Osteoblast (primary cell): ENCODE measurements at regions not wholly inside any gene's neighbourhood (a gene's known extent, or its start where the extent isn't known, plus 50 kb on each side); places are given as distances from the start of the nearest gene placed in this dataset.

ENCODE experiments used
- DNase-seq: peaks from one replicate; pipeline ENCODE4 v3.0.0; 2011; ENCODE audit warnings: low spot score, mixed read lengths; ENCODE audit not compliant: insufficient read length; ENCODE audit errors: missing footprints
- H2AFZ ChIP-seq: 2 replicates; pipeline ENCODE4 v1.6.0; 2011; ENCODE audit warnings: mild to moderate bottlenecking, low read length
- H3K27ac ChIP-seq: 2 replicates; pipeline ENCODE4 v1.5.1; 2011; ENCODE audit warnings: mild to moderate bottlenecking, low read depth, low read length, moderate library complexity
- H3K27me3 ChIP-seq: 2 replicates; pipeline ENCODE4 v1.6.0; 2012; ENCODE audit warnings: mild to moderate bottlenecking, control low read depth, inconsistent platforms, low read length, moderate library complexity; ENCODE audit not compliant: insufficient read depth
- H3K36me3 ChIP-seq: 2 replicates; pipeline ENCODE4 v1.5.1; 2011; ENCODE audit warnings: mild to moderate bottlenecking, low read length, control low read depth, moderate library complexity; ENCODE audit not compliant: insufficient read depth
- H3K4me1 ChIP-seq: 2 replicates; pipeline ENCODE4 v1.5.1; 2011; ENCODE audit warnings: mild to moderate bottlenecking, low read length, control low read depth, moderate library complexity; ENCODE audit not compliant: insufficient read depth
- H3K4me2 ChIP-seq: 2 replicates; pipeline ENCODE4 v1.6.0; 2011; ENCODE audit warnings: mild to moderate bottlenecking, low read length; ENCODE audit not compliant: insufficient read depth
- H3K4me3 ChIP-seq: fragments of 200-600 bp; sonication (generic); 3 replicates; pipeline ENCODE4 v1.5.1; 2012; ENCODE audit warnings: mild to moderate bottlenecking, low read length, inconsistent platforms; ENCODE audit not compliant: insufficient read depth
- H3K79me2 ChIP-seq: 2 replicates; pipeline ENCODE4 v1.6.0; 2012; ENCODE audit warnings: mild to moderate bottlenecking, low read length, control low read depth, inconsistent platforms; ENCODE audit not compliant: insufficient read depth
- H3K9me3 ChIP-seq: 2 replicates; pipeline ENCODE4 v1.5.1; 2011; ENCODE audit warnings: low read depth, low read length, control low read depth
- H4K20me1 ChIP-seq: 2 replicates; pipeline ENCODE4 v1.6.0; 2012; ENCODE audit warnings: mild to moderate bottlenecking, low read length, control low read depth; ENCODE audit not compliant: insufficient read depth
- CTCF ChIP-seq: IDR thresholded peaks from 2 replicates; pipeline ENCODE4 v1.5.1; 2011; ENCODE audit warnings: mild to moderate bottlenecking, low read depth, low read length, moderate library complexity; ENCODE audit errors: extremely low read depth

- H3K36me3 ChIP-seq = no peaks in the 10 kb centered on the region
- H4K20me1 ChIP-seq = no peaks in the 10 kb centered on the region
- no peaks in the 10 kb centered on the region for H3K79me2 ChIP-seq
- no peak overlapping the region for H3K4me3 ChIP-seq
- TF ChIP-seq CTCF = no peak
- H3K4me2 ChIP-seq = peak overlapping the region; percentile 3
- DNase-seq = no peak
- no peaks in the 10 kb centered on the region for H3K27me3 ChIP-seq
- peaks cover 17% of the 10 kb centered on the region for H3K4me1 ChIP-seq
- H2AFZ ChIP-seq = no peak overlapping the region
- H3K27ac ChIP-seq = no peak overlapping the region
- no peaks in the 10 kb centered on the region for H3K9me3 ChIP-seq
Observed at GRCh38 chr13:40495621-40496001, 170.8 kb downstream of the FOXO1 start.

- no peaks in the 10 kb centered on the region for H3K79me2 ChIP-seq
- no peaks in the 10 kb centered on the region for H4K20me1 ChIP-seq
- H3K36me3 ChIP-seq = no peaks in the 10 kb centered on the region
- no peak overlapping the region for H3K4me2 ChIP-seq
- no peaks in the 10 kb centered on the region for H3K9me3 ChIP-seq
- H2AFZ ChIP-seq = peak overlapping the region; percentile 38
- no peak overlapping the region for H3K4me3 ChIP-seq
- H3K4me1 ChIP-seq = peaks cover 17% of the 10 kb centered on the region
- DNase-seq = peak; percentile 85
- no peak for TF ChIP-seq CTCF
- no peaks in the 10 kb centered on the region for H3K27me3 ChIP-seq
- no peak overlapping the region for H3K27ac ChIP-seq
Observed at GRCh38 chr13:40496035-40496810, 170.2 kb downstream of the FOXO1 start.

- Histone ChIP-seq H3K4me2 (no peak overlapping the region), H3K9me3 (no peaks in the 10 kb centered on the region), H4K20me1 (no peaks in the 10 kb centered on the region), H3K79me2 (no peaks in the 10 kb centered on the region), H3K4me1 (peaks cover 27% of the 10 kb centered on the region), H3K36me3 (no peaks in the 10 kb centered on the region), H3K27me3 (no peaks in the 10 kb centered on the region), H3K27ac (no peak overlapping the region), H3K4me3 (no peak overlapping the region), H2AFZ (no peak overlapping the region)
- DNase-seq = no peak
- no peak for TF ChIP-seq CTCF
Observed at GRCh38 chr13:40498461-40498860, 168.0 kb downstream of the FOXO1 start.

GRCh38 chr13:40502236-40502635 lies 164.2 kb downstream of the FOXO1 start:
- Histone ChIP-seq H3K4me3 (no peak overlapping the region), H3K27ac (no peak overlapping the region), H3K79me2 (no peaks in the 10 kb centered on the region), H4K20me1 (no peaks in the 10 kb centered on the region), H3K4me2 (no peak overlapping the region), H3K27me3 (no peaks in the 10 kb centered on the region), H2AFZ (no peak overlapping the region), H3K9me3 (no peaks in the 10 kb centered on the region), H3K36me3 (no peaks in the 10 kb centered on the region), H3K4me1 (peaks cover 25% of the 10 kb centered on the region)
- no peak for TF ChIP-seq CTCF
- no peak for DNase-seq
